GM19328 (cell line): ENCODE measurements at regions not wholly inside any gene's neighbourhood (a gene's known extent, or its start where the extent isn't known, plus 50 kb on each side); places are given as distances from the start of the nearest gene placed in this dataset.
A peak's percentile ranks its signal among the peaks of the same experiment; 100 is the strongest.

Experiments
- ATAC-seq: cut with Tn5 transposase; IDR thresholded peaks from one replicate; pipeline ENCODE4 v1.9.1; 2021; ENCODE audit warnings: mild to moderate bottlenecking, moderate library complexity; ENCODE audit not compliant: unreplicated experiment

- ATAC-seq, result no peak
Observed at GRCh38 chr18:73869182-73869581, 278.5 kb downstream of the FBXO15 start.

DNA sequence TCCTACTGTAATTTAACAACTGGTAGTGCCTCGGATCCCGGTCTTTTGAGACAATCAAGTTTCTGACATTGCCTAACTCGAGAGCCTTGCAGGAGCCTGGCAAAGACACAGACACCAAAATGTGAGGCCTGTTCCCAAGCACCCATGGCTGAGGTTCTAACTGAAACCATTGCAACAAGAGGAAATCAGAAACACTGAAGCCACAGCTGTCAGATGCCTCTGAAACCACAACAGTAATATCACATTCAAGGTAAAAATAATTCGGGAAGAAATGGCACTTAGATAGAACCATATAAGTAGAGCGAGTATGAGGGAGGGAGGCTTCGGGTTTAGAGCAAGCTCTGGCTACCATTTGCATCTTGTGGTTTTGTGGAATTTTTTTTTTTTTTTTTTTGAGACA is 285.9 kb downstream of the FBXO15 start:
- no peak for ATAC-seq

DNA sequence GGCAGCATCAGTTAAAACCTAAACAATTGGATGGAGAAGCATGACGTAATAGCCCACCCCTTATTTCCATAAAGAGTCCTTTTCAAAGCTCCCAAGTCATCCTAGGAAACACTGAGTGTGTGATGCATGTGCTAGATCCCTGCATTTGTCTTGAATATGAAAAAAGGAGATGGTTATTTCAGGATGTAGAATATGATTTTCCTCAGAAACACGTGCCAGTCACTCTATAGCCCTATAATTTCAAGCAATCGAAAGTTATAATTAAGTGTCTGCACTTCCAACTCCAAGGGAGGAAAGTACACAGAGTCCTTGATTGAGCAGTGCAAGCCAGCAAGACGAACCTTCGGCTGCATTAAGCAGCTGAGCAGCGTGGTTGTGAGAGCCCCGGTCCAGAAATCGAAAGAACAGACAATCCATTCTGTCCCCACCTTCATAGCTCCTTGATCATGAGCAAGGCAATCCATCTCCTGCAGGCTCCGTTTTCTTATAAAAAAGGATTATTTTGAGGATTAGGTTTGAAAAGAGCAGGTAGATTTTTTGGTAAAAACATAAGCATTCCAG is 287.7 kb downstream of the FBXO15 start:
- ATAC-seq, result no peak

- no peak for ATAC-seq
Observed at GRCh38 chr18:73852789-73853549, 294.7 kb downstream of the FBXO15 start.

- ATAC-seq, result no peak
Observed at GRCh38 chr18:73850782-73851181, 296.9 kb downstream of the FBXO15 start.

- no peak for ATAC-seq
Observed at GRCh38 chr18:73848656-73849055, 299.0 kb downstream of the FBXO15 start.

DNA sequence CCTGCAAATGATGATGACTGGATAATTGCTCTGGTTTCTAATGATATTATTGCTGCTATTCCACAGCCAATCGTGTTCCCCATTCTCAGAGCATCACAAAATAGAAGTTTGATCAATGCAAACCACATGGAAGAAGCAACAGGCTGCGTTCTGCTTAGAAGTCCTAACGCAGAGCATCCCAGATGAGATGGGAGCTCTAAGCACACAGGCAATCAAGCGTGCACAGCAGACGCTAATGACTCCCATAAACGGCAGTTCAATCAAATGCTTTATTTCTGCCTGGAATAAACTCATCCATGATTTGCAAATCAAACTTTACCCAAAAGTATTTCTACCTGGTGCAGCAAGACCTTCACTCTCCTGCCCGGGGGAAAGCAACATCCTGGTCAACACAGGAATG is 304.2 kb downstream of the FBXO15 start:
- ATAC-seq, result no peak

DNA sequence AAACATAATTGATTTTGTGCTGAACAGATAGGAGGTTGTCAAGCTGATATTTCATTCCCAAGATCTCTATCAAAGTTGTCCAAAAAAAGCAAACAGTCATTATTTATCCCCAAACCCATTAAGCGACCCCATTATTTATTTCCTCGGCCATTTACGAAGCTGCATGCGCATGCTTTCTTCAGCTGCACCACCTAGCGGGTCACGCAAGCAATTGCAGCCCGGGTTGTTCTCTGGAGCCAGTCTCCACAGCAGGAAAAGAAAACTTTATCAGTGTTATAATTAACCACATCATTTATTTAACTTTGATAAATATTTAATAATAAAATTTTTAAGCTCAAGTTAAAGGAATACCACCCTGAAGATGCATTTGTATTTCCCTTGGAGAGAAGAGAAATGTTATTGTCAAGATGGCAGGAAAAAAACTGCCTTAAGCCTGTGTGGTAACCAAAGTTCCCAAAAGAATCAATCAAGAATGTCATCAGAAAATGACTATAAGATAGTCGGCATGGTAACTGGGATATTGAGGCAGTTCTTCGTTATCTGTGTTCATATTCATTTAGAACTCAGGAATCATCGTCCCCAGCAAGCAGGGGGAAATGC is 304.7 kb downstream of the FBXO15 start:
- peak; percentile 73 for ATAC-seq

GRCh38 chr18:73841661-73842060 is 306.0 kb downstream of the FBXO15 start:
- no peak for ATAC-seq

- ATAC-seq, result no peak
Observed at GRCh38 chr18:73840319-73840945, 307.2 kb downstream of the FBXO15 start.

- no peak for ATAC-seq
Observed at GRCh38 chr18:73839441-73839840, 308.2 kb downstream of the FBXO15 start.

DNA sequence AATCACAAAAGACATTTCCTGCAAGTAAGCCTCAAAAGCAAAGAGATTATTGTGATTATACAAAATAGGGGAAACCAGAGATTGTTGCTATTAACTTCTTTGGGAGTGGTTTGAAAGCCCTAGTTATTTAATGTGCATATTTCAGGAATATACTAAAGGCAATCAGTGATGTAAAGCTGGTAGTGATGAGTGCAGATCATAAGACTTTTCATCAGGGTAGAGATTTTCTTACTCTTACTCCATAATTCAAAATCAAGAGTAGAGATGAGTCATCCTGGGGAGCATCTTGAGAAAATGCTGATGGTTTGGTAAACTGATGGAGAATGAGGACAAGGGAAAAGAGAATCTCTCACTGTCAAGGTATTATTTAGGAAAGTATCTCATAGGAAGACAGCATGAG is 309.5 kb downstream of the FBXO15 start:
- no peak for ATAC-seq

GRCh38 chr18:73835656-73836364 is 311.8 kb downstream of the FBXO15 start:
- ATAC-seq, result no peak

DNA sequence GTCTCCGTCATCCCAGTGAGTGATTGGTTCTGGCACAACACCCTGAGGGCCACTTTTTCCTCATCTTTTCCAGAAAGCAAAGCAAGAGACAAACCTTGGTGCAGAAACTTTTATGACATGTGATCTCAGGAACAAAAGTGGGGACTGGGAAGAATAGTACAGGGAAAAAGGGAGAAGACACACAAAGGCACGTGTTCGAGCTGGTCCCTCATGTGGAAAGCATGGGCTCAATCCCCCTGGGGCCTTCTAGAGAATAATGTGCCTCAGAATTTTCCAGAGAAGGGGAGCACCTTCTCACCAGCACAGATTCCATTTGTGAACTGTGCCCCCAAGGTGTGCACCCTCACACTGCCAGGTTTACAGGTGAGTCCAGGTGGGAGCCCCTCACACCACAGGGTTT is 312.6 kb downstream of the FBXO15 start:
- no peak for ATAC-seq

DNA sequence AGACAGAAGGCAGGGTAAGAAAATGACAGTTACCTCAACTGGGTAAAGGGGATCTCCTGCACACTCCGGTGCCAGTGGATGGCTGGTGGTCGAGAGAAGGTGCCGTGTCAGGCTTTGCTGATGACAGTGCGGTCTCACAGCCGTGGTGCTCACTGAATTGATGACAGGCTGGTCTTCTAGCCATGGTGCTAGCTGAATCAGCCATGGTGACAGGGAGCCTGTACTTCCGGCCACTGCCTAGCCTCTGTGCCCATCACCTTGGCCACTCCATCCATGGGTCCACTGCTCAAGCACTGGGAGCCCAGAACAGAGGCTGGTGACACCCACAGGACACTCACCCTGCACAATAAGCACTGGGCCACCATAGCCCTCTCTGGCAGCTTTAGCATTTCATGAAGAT is 315.9 kb downstream of the FBXO15 start:
- ATAC-seq, result no peak

GRCh38 chr18:73829146-73829545 is 318.5 kb downstream of the FBXO15 start:
- ATAC-seq, result no peak

- no peak for ATAC-seq
Observed at GRCh38 chr18:73827801-73828200, 319.8 kb downstream of the FBXO15 start.

- ATAC-seq, result no peak
Observed at GRCh38 chr18:73826098-73826497, 321.5 kb downstream of the FBXO15 start.

GRCh38 chr18:73824671-73825070 is 323.0 kb downstream of the FBXO15 start:
- ATAC-seq, result no peak

GRCh38 chr18:73812423-73812822 is 335.2 kb downstream of the FBXO15 start:
- ATAC-seq, result no peak

DNA sequence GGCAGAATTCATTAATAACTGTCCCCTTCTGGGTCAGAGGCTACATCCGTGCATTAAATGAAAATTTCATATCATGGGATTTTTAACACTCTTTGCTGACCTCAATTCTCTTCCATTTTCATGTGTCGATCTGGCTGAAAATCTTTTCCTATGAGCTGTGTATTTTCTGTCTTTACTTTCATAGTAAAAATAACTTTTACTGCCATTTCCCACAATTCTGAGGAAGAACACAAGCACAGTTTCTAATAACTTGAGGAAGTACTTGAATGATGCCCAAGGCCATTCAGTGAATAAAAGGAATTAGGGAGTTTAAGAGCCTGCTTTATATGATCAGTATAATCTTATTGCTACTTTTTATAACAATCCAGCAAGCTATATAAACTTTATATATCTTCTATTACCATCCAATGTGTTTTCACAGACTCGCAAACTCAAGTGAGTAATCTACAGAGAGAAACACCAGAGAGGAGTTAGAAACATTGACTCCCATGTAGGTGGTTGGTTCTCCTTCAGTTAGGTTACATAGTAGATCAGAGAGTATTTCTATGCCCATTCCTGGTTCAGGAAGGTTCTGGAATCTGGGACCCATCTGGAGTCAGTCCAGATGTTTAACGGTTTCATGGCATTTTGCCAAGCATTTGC is 340.0 kb downstream of the FBXO15 start:
- no peak for ATAC-seq
